ENCODE measurements at regions not wholly inside any gene's neighbourhood (a gene's known extent, or its start where the extent isn't known, plus 50 kb on each side); places are given as distances from the start of the nearest gene placed in this dataset.

GRCh38 chr10:113259576-113260226, 293.2 kb upstream of the HABP2 start:
- DNase-seq (ENCODE audit: low read depth): no peak

GRCh38 chr10:113261161-113261560, 291.7 kb upstream of the HABP2 start:
- DNase-seq (ENCODE audit: low read depth): no peak

GRCh38 chr10:113261611-113262091, 291.2 kb upstream of the HABP2 start:
- DNase-seq (ENCODE audit: low read depth): no peak

DNA sequence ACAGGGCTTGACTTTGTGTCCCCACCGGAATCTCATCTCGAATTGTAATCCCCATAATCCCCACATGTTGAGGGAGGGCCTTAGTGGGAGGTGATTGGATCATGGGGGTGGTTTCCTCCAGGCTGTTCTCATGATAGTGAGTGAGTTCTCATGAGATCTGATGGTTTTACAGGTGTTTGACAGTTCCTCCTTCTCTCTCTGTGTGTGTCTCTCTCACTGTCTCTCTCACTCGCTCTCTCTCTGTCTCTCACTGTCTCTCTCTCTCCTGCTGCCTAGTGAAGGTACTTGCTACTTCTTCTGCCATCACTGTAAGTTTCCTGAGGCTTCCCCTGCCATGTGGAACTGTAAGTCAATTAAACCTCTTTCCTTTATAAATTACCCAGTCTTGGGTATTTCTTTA, 289.8 kb upstream of the HABP2 start:
- no peak for DNase-seq (ENCODE audit: low read depth)

DNA sequence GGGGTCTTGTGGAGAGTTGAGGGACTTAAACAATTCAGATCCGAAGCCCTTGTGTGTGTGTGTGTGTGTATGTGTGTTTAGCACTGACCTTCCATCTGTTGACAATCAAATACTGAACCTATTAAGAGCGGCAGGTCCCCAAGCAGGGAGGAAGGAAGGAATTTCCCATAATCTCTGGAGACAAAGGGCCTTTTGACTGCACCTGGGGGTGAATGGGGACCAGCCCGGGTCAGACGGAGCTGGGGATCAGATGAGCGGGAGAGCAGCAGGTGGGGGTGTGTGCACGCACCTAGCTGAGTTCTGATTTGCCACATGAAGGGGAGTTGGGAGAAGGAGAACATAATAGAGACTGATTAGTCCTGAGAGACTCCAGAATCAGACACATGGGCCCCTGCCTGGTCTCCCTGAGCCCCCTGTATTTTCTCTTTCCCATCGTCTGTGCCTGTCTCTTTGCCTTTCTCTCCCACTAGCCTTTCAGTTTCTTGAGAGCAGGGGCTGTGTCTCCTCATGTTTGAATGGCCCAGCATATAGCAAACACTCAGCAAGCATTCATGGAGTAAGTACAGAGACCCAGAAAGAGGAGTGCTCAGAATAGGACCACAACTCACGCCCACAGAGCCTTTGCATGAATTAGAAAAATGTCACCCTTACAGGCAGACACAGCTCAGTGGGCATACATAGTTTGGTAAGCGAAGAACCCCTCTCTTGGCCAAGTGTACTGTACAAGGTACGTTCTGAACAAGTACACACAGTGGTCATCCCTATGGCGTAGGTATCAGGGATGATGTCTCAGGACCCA, 288.3 kb upstream of the HABP2 start:
- DNase-seq (ENCODE audit: low read depth): no peak

DNA sequence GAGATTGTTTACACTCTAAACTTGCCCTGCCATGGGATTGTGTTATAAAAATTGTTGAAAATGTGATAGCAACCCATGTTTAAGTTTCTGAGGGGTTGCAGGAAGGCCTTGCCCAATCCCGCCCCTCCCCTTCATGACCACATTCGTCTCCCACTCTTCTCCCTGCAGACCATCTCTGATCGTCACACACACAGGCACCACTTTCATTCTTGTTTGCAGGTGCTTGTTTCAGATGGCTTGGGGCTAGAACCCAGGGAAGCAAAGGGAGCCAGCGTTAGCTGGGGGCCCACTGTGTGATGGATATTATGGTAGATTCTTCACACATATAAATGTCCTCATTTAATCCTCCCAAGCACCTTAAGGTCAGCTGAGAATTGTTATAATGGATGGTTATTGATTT, 286.7 kb upstream of the HABP2 start:
- no peak for DNase-seq (ENCODE audit: low read depth)

- peak; percentile 98 for DNase-seq (ENCODE audit: low read depth)
Observed at GRCh38 chr10:113267619-113268562, 285.0 kb upstream of the HABP2 start.

- DNase-seq (ENCODE audit: low read depth): no peak
Observed at GRCh38 chr10:113269333-113269732, 283.5 kb upstream of the HABP2 start.

DNA sequence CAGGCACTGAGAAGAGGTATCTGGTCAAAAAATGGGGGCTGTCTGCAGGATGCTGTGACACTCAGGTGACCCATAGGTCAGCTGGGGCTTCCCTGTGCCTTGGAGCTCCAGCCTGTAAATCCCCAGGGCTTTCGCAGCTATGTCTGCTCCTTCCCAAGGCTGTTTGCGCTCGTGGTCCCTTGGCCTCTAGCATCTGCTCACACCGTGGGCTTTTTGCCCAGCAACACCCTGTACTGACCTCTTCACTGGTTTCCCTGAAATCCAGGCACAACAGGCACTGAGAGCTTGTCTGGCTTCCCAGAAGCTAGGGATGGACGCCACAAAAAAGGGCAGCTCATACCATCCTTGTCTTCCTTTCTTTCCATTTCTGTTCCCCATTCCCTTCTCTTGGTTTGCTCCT, 280.3 kb upstream of the HABP2 start:
- no peak for DNase-seq (ENCODE audit: low read depth)

DNA sequence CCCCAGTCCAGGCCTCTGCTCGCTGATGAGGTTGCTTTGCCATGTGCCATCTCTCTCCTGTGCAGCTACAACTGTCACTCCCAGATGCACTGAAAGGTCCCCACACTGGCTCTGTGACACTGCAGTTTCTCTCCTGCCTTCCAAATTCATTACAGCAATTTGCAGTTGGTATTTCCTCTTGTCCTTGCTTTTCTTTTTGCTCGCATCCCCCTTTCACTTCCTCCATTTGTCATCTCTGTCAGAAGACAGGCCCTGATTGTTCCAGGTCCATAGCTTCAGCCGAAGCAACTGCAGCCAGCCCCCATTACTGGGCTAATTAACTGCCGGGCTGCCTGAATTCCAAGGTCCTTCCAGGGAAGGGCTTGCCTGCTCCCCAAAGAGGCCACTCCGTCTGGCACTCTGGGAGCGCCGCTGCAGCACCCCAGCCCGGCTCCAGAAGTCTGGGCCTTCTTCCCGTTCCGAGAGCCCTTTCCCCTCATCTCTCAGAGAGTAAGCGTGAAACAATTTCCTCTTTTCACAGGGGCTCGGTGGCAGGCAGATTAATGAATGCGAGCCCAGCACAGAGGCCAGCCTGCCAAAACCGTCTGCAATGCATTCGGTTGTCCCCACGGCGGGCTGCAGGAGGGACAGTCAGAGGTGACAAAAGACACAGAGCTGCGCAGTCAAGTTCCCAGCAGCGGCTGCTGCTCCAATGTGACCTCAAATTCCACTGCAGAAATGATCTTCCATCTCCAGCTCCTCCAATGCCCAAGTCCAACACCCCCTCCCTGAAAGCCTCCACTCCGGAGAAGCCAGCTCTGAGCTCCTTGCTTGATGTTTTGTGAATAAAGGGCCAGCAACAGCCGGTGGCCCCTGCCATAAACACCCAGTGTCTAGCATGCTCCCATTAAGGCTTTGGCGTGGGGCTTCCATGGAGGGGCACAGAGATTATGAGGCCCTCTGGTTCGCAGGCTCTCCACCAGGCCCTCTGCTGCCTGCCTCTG, 279.4 kb upstream of the HABP2 start:
- no peak for DNase-seq (ENCODE audit: low read depth)

GRCh38 chr10:113274176-113274829, 278.6 kb upstream of the HABP2 start:
- peak; percentile 70 for DNase-seq (ENCODE audit: low read depth)

DNA sequence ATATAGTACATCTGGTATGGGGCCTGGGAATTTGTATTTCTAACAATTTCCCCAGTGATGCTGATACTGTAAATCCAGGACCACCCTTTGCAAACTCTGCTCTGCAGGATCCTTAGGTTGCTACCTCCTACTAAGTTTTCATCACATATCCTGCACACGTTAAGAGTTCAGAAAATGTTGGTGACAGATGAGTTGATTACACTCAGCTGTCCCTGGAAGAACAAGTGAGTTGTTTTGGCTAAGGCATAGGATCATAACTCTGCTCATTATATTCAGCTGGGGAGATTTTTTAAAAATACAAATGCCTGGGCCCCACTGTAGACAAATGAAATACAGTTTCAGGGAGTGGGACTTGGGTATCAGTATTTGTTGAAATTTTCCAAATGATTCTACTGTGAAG, 274.6 kb upstream of the HABP2 start:
- DNase-seq (ENCODE audit: low read depth): no peak

DNA sequence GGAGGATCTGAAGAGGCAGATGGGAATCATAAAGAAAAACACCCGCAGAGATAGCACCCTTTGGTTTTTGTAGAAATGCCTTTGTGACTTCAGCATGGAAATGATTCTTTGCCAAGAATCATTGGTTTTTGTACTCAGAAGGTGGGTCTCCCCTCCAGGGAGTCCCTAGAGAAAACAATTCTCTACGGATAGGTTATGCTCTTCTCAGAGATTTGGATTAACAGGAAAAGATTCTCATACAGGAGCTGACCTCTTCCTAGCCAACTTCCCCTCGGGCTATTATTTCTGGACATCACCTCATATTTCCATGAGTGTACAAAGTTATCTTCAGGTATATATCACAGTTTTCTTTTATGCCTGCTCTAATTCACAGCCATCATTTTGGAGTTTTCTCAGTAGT, 274.2 kb upstream of the HABP2 start:
- DNase-seq (ENCODE audit: low read depth): no peak

DNA sequence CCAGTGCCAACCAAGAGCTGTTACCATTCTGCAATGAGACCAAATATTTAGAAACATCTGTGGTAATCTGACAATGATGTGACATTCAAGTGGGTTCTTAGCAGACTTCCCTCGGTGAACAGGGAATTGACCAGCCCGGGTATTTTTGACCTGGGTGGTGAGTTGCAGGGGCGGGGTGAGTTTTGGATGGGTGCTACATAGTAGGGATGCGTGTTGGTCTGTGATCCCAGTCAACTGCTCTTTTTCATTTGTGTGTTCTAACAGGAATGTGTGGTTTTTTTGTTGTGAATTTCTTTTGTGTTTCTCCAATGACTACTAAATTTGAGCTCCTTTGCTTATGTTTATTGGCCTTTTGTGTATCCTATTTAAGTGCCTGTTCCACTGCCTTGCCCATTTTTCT, 273.6 kb upstream of the HABP2 start:
- no peak for DNase-seq (ENCODE audit: low read depth)

- DNase-seq (ENCODE audit: low read depth): no peak
Observed at GRCh38 chr10:113282564-113282963, 270.3 kb upstream of the HABP2 start.

DNA sequence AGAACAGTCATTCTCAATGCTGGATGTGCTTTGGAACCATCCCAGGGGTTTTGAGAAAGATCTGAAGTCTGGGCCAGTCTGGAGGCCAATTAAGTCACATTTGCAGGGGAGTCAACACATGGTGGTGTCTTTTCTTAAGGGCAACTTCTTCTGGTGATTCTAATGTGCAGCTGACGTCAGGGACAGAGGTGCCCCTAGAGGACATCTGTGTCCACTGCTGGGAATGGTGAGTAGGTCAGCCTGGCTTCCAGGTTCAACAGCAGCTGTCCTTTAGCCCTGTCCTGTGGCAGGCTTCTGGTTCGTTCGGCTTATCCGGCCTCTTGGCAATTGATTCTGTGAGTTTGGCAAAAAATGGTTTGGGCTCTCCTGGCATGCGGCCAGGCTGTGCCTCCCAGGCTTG, 269.7 kb upstream of the HABP2 start:
- DNase-seq (ENCODE audit: low read depth): no peak

- no peak for DNase-seq (ENCODE audit: low read depth)
Observed at GRCh38 chr10:113284635-113285034, 268.2 kb upstream of the HABP2 start.

DNA sequence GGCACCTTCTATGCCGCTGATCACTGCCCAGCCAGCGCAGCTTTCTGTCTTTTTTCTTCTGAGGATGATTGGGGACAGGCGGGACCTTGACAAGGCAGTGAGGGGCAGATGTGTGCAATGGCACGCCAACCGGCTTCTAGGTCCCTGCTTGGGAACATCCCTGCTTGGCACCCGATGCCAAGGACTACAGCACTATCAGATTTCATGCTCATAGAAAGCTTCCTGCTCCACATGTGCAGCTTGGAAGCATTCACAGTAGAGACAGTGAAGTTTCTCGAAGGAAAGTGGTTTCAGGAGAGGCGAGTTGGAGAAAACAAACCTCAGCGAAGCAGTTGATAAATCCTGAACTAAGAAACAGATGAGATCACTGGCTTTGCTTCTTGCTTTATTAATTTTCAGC, 267.5 kb upstream of the HABP2 start:
- DNase-seq (ENCODE audit: low read depth): peak; percentile 24

DNA sequence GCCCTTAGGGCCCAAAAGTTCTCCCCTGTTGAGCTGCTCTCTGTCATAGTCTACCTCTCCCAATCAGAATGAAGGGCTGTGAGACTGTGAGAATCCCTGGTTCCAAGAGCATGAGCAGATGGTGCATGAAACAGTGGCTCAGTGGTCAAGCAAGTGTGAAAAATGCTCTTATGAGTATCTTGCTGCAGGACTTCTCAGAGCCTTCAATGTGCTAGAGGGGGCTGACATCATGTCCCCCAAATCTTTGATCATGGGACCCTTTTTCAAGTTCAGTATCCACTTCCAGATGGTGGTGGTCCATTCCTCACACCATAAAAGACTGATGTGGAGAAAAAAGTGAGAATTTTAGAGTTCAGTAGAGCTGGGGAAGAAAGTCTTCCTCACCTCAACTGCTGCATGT, 265.3 kb upstream of the HABP2 start:
- DNase-seq (ENCODE audit: low read depth): no peak

GRCh38 chr10:113290137-113290536, 262.7 kb upstream of the HABP2 start:
- DNase-seq (ENCODE audit: low read depth): no peak

DNA sequence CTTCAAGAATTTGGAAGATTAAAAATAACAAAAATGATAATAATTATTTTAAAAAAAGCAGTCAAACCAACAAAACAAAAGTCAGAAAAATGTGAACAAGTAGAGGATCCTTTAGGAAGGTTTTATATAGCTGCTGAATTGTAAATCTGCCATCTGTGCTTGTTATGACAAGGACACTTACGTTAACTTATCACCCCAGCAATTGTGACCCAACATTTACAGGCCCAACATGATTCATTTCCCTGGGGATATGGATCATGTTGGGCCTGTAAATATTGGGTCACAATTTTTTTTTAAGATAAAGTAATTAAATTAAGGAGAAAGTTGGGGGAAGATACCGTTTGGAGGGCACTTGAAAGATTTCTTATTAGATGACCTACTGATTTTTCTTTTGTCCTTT, 261.4 kb upstream of the HABP2 start:
- no peak for DNase-seq (ENCODE audit: low read depth)

Data from fibroblast of gingiva (primary cell).